CD4-positive, alpha-beta T cell (primary cell): ENCODE measurements at regions not wholly inside any gene's neighbourhood (a gene's known extent, or its start where the extent isn't known, plus 50 kb on each side); places are given as distances from the start of the nearest gene placed in this dataset.
A peak's percentile ranks its signal among the peaks of the same experiment; 100 is the strongest.

ENCODE experiments used
- ATAC-seq: fragments of 200-7000 bp; cut with Tn5 transposase; one replicate; pipeline ENCODE4 v1.10.0; 2022; ENCODE audit warnings: mild to moderate bottlenecking; ENCODE audit not compliant: poor library complexity
- CTCF ChIA-PET: fragments of 350-600 bp; sonication (Branson Sonifier 250); formaldehyde crosslinking; loops from one replicate; lab custom pipeline; 2021; ENCODE audit warnings: antibody characterized with exemption, inconsistent platforms; lab: Charles Lee
- POLR2A ChIA-PET: fragments of 350-600 bp; sonication (Branson Sonifier 250); formaldehyde crosslinking; loops from one replicate; lab custom pipeline; 2021; ENCODE audit warnings: antibody characterized with exemption, inconsistent platforms; lab: Charles Lee
- DNase-seq, 14 experiments: peaks; one replicate each; pipeline ENCODE4 v3.0.0-alpha.2; 2013 to 2020; ENCODE audit warnings: mixed read lengths in 2 of 14
- H3K27ac ChIP-seq, 2 donors: one replicate each; pipeline versions ENCODE4 v1.5.1 to v1.7.0; 2013; ENCODE audit warnings: low read length in 2 of 2, low read depth in 1 of 2, mild to moderate bottlenecking in 1 of 2
- H3K27me3 ChIP-seq, 2 experiments: 1 replicate in 1 of 2; 2 replicates in 1 of 2; pipeline versions ENCODE4 v1.6.1 to v1.7.0; 2013; ENCODE audit warnings: low read length in 2 of 2, control low read depth in 1 of 2, mild to moderate bottlenecking in 1 of 2, moderate library complexity in 1 of 2; ENCODE audit not compliant: insufficient read depth in 2 of 2, control insufficient read depth in 1 of 2
- H3K36me3 ChIP-seq: one replicate; pipeline ENCODE4 v1.6.1; 2013; ENCODE audit warnings: low read length, control low read depth; ENCODE audit not compliant: insufficient read depth
- H3K4me1 ChIP-seq: one replicate; pipeline ENCODE4 v1.6.1; 2013; ENCODE audit warnings: low read length, control low read depth; ENCODE audit not compliant: insufficient read depth
- H3K4me3 ChIP-seq: one replicate; pipeline ENCODE4 v1.5.1; 2013; ENCODE audit warnings: mild to moderate bottlenecking, low read length, moderate library complexity
- H3K9me3 ChIP-seq, 2 experiments: 1 replicate in 1 of 2; 2 replicates in 1 of 2; pipeline versions ENCODE4 v1.6.1 to v1.7.0; 2013; ENCODE audit warnings: low read length in 2 of 2, mild to moderate bottlenecking in 2 of 2, control low read depth in 1 of 2, moderate library complexity in 1 of 2; ENCODE audit not compliant: control insufficient read depth in 1 of 2, insufficient read depth in 1 of 2
- H3K27ac Mint-ChIP-seq: one replicate; pipeline ENCODE4 v1.8.0; 2020; ENCODE audit warnings: mixed read lengths
- H3K27me3 Mint-ChIP-seq: one replicate; pipeline ENCODE4 v1.8.0; 2021; ENCODE audit warnings: mixed read lengths
- H3K36me3 Mint-ChIP-seq: one replicate; pipeline ENCODE4 v1.8.0; 2021; ENCODE audit warnings: low read depth, mixed read lengths
- H3K4me1 Mint-ChIP-seq: one replicate; pipeline ENCODE4 v1.8.0; 2021; ENCODE audit warnings: low read depth, mixed read lengths
- H3K4me3 Mint-ChIP-seq: one replicate; pipeline ENCODE4 v1.8.0; 2020; ENCODE audit warnings: mild to moderate bottlenecking, mixed read lengths
- H3K9me3 Mint-ChIP-seq: one replicate; pipeline ENCODE4 v1.8.0; 2020; ENCODE audit warnings: mixed read lengths
- CTCF ChIP-seq: fragments of 200-600 bp; IDR thresholded peaks from one replicate; pipeline ENCODE4 v1.8.0; 2022; ENCODE audit warnings: antibody characterized with exemption, mild to moderate bottlenecking
- intact Hi-C, 2 experiments: fragments of 100-400 bp; cut with DNase I in 1 of 2; cut with micrococcal nuclease in 1 of 2; formaldehyde crosslinking; loops; one replicate each; pipeline versions ENCODE4 v1.15.1 to v1.9.0; 2023 to 2025; cut with DNase I, micrococcal nuclease

DNA sequence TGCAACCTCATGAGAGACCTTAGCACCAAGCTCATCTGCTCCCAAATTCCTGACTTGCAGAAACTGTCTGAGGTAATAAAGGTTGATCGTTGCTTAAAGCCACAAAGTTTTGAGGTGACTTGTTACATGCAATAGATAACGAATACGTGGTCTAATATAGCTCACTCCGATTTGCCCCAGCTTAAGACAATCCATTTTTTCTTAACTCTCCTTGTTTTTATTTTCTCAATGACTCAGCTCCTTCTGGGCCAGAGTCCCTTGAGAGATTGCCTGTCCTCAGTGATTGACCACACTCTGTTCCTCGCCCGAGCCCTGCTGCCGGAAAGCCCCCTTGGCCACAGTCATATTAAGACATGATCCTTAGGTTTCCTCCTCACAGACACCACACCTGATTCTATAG, 63.7 kb upstream of the FANCC start:
- ChIA-PET POLR2A (no interaction called here), CTCF (no interaction called here)
- peaks cover 15 to 20% of the 10 kb centered on the region in 2 experiments for H3K27me3 ChIP-seq
- Mint-ChIP-seq H3K4me1 (no peaks in the 10 kb centered on the region), H3K4me3 (no peak overlapping the region), H3K27ac (no peak overlapping the region), H3K9me3 (no peaks in the 10 kb centered on the region), H3K27me3 (peaks cover 54% of the 10 kb centered on the region), H3K36me3 (no peaks in the 10 kb centered on the region)
- H3K9me3 ChIP-seq = no peaks in the 10 kb centered on the region
- DNase-seq (no peak), ATAC-seq (no peak)
- H3K27ac ChIP-seq = no peak overlapping the region
- intact Hi-C loops = loop anchor here in 1 of 2 experiments (2.0 kb wide), 1 partner anchor 838 kb away; no protein-coding TSS in a partner anchor
- TF ChIP-seq CTCF = no peak
- H3K36me3 ChIP-seq = no peaks in the 10 kb centered on the region
- no peak overlapping the region for H3K4me3 ChIP-seq
- peaks cover 2% of the 10 kb centered on the region for H3K4me1 ChIP-seq

DNA sequence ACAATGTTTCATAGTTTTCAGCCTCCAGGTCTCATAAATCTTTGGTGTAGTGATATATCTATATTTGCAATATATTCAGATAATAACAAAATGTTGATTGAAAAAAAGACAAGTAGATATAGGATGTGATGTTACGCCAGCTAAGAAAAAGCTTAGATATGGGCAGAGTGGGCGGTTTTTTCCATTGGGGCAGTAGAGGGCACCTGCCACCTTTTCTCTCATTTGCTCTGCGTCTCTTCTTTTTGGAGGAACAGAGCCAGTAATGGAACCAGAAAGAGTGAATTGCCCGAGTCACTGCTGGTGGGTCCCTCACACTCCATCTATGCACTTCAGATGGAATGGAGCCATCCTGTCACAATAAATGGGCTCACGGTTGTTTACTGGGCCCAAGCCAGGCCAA, 62.1 kb upstream of the FANCC start:
- ATAC-seq = no peak

GRCh38 chr9:95373782-95374487, 56.4 kb upstream of the FANCC start:
- Mint-ChIP-seq H3K27me3 (peaks cover 49% of the 10 kb centered on the region), H3K4me1 (no peaks in the 10 kb centered on the region), H3K36me3 (no peaks in the 10 kb centered on the region), H3K4me3 (no peak overlapping the region), H3K9me3 (no peaks in the 10 kb centered on the region), H3K27ac (no peak overlapping the region)
- intact Hi-C loops = loop anchor here in 1 of 2 experiments (10.0 kb wide), 1 partner anchor 841 kb away; no protein-coding TSS in a partner anchor
- no peak overlapping the region for H3K27ac ChIP-seq
- POLR2A ChIA-PET = no interaction called here
- H3K36me3 ChIP-seq = no peaks in the 10 kb centered on the region
- DNase-seq (no peak), ATAC-seq (no peak)
- peaks cover 0 to 4% of the 10 kb centered on the region in 2 experiments for H3K9me3 ChIP-seq
- no peaks in the 10 kb centered on the region for H3K4me1 ChIP-seq
- CTCF ChIA-PET = interaction anchor here (0.6 kb wide), 2 partner anchors 663 to 1529 kb away, joined by 4 read pairs; no protein-coding TSS in a partner anchor
- H3K27me3 ChIP-seq = peaks cover 2 to 14% of the 10 kb centered on the region in 2 experiments
- no peak overlapping the region for H3K4me3 ChIP-seq
- TF ChIP-seq CTCF = no peak

More for the DNA sequence above, 62.1 kb upstream of the FANCC start:
- Histone ChIP-seq H3K4me3 (no peak overlapping the region), H3K27me3 (peaks cover 15 to 20% of the 10 kb centered on the region in 2 experiments), H3K36me3 (no peaks in the 10 kb centered on the region), H3K4me1 (peaks cover 2% of the 10 kb centered on the region), H3K9me3 (no peaks in the 10 kb centered on the region), H3K27ac (no peak overlapping the region)
- ChIA-PET POLR2A (no interaction called here), CTCF (interaction anchor here (1.3 kb wide), 1 partner anchor 679 kb away, joined by 3 read pairs; no protein-coding TSS in a partner anchor)
- Mint-ChIP-seq H3K27me3 (peaks cover 45% of the 10 kb centered on the region), H3K9me3 (no peaks in the 10 kb centered on the region), H3K4me1 (no peaks in the 10 kb centered on the region), H3K4me3 (no peak overlapping the region), H3K36me3 (no peaks in the 10 kb centered on the region), H3K27ac (no peak overlapping the region)
- intact Hi-C loops = loop anchor here (1.0 to 10.0 kb wide), 4 partner anchors 682 to 839 kb away; no protein-coding TSS in a partner anchor
- peak; percentile 56 for TF ChIP-seq CTCF
- peak in 12 of 14 experiments; percentile 1 to 56 (median 6) for DNase-seq
